ENCODE measurements at regions not wholly inside any gene's neighbourhood (a gene's known extent, or its start where the extent isn't known, plus 50 kb on each side); places are given as distances from the start of the nearest gene placed in this dataset.
"Not testable (repeated sequence)": the region's sequence is repeated elsewhere in the genome, so short reads cannot be mapped to it uniquely, and the experiment has no call there.

- DNase-seq (ENCODE audit: low read depth in 2 of 2): no peak
Measured at GRCh38 chr13:90447734-90448101, 899.8 kb upstream of the MIR17HG start.

- no peak for DNase-seq (ENCODE audit: low read depth in 2 of 2)
Measured at GRCh38 chr13:90448466-90449037, 898.9 kb upstream of the MIR17HG start.

DNA sequence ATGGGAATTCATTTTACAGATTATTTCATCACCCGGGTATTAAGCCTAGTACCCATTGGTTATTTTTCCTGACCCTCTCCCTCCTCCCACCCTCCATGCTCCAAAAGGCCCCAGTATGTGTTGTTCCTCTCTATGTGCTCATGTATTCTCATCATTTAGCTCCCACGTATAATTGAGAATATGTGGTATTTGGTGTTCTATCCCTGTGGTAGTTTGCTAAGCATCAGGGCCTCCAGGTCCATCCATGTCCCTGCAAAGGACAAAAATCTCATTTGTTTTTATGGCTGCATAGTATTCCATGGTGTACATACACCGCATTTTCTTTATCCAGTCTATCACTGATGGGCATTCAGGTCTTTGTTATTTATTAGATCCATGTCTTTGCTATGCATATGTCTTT lies 894.1 kb upstream of the MIR17HG start:
- DNase-seq (ENCODE audit: low read depth in 2 of 2): no peak

DNA sequence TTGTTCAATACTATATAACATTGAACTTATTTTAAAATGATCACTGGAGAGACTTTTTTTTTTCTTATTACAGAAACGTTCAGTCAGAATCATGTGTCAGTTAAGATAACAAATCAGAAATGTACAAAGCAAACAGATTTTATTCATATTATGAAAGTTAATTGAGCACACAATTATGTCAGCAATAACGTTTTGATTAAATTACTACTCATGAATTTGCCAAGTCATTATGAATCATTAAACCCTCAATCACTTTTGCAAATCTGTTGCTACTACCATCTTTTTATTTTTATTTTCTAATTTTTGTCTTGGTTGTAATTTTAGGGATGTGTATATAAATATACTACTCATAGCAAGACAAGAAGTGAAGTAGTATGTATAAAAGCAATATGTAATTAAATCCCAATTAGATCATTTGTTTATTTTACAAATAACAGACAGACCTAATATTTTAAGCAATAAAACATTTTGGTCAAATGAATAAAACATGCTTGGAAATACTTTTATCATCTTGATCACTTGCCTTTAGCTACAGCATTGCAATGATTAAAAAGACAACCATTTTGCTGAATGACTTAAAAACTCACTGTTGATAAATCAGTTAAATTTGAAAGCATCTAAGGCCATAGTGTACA lies 893.4 kb upstream of the MIR17HG start:
- DNase-seq (ENCODE audit: low read depth in 2 of 2): no peak

GRCh38 chr13:90455067-90455466 lies 892.4 kb upstream of the MIR17HG start:
- no peak for DNase-seq (ENCODE audit: low read depth in 2 of 2)

DNA sequence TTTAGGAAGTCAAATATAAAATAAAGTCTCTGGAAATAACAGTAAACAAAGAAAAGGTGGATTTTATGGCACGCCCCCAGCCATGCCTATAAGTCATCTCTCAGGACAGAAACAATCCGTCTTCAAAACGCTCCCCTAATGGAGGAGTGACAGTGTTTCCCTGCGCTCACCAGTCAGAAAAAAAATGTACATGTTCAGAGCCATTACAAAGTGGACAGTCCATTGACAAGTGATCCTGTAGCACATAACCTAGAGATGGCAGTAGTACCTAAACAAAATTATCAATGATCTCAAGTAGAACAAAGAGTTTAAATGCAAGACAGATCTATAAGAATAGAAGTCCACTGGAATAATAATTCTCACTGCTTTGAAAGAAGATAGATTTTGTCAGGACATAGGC lies 891.7 kb upstream of the MIR17HG start:
- DNase-seq (ENCODE audit: low read depth in 2 of 2): no peak

GRCh38 chr13:90461398-90461797 lies 886.1 kb upstream of the MIR17HG start:
- DNase-seq (ENCODE audit: low read depth in 2 of 2): no peak

DNA sequence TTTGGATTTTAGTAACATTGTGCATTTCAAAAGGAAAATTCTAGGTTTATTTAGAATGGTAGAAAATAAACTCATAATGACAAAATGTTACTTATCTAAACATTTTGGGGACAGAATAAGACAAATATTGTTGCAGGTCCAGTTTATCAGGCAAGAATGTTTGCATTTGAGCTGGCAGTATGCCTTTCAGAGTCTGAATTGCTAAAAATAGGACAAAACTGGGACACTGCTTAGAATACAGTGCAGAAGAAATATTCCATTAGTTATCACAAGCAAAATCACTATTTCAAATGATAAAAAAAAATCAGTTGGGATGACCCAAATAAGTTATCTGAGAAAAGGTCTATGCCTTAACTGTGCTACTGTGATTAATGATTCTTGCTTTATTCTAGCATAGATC lies 870.3 kb upstream of the MIR17HG start:
- no peak for DNase-seq (ENCODE audit: low read depth in 2 of 2)

DNA sequence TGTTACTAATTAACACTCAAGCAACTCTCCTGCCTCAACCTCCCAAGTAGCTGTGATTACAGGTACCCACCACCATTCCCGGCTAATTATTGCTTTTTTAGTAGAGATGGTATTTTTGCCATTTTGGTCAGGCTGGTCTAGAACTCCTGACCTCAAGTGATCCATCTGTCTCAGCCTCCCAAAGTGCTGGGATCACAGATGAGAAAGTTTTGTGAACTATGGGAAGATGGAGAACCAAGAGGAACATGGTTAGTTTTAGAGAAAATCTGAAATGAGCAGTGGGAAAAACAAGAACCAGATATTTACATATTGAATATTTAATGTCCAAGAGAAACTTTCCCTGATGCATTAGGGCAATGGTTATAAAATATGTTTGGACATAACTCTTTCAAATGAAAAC lies 863.6 kb upstream of the MIR17HG start:
- no peak for DNase-seq (ENCODE audit: low read depth in 2 of 2)

DNA sequence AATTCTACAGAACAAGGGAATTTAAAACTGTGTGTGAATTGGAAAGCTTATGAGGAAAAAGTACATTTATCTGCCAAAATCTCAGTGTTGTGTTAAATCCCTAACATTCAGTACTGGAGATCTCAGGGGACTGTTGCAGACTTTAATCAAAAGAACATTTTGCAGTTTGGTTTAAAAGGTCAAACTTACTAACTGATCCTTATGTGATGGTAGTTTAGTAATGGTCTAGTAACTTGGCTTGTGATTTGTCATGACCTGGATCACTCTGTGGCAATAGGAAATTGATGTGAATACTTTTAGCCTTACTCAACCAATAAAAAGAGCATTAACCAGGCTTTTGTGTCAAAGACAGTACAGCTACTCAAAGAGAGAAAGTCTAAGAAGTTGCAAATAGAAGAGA lies 862.1 kb upstream of the MIR17HG start:
- no peak for DNase-seq (ENCODE audit: low read depth in 2 of 2)

DNA sequence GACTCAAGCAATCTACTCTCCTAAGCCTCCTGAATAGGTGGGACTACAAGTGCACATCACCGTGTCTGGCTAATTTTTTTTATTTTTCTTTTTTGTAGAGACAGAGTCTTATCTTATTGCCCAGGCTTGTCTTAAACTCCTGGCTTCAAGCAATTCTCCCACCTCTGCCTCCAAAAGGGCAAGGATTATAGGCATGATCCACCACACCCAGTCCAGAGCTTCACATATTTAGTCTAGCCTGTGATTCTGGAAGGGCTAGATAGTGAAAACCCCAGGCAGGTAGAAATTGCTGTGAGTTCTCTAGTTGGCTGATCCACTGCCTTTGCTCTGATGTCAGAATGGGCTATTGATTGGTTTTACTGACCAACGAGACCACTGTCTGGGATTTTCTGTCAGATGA lies 854.6 kb upstream of the MIR17HG start:
- no peak for DNase-seq (ENCODE audit: low read depth in 2 of 2)

GRCh38 chr13:90493667-90494066 lies 853.8 kb upstream of the MIR17HG start:
- no peak for DNase-seq (ENCODE audit: low read depth in 2 of 2)

- not testable (repeated sequence) for DNase-seq (ENCODE audit: low read depth in 2 of 2)
Measured at GRCh38 chr13:90494849-90495248, 852.6 kb upstream of the MIR17HG start.

GRCh38 chr13:90498096-90498495 lies 849.4 kb upstream of the MIR17HG start:
- DNase-seq (ENCODE audit: low read depth in 2 of 2): no peak

DNA sequence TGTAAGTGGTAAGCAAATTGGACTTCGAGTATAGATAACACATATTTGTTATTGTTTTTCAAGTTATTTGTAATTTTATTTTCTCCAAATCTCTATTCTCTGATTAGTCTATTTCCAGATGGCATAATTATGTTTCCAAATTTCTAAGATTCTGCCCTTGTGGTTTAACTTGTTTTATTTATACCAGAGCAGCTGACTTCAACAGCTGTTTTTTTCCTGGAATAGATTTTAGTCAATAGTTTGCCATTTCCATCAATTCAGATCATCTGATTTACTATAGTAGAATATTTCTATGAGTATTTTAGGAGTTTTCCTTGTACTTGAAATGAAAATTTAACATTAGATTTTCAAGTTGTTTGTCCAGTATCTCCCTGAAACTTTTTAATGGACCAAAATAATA lies 848.7 kb upstream of the MIR17HG start:
- no peak for DNase-seq (ENCODE audit: low read depth in 2 of 2)

DNA sequence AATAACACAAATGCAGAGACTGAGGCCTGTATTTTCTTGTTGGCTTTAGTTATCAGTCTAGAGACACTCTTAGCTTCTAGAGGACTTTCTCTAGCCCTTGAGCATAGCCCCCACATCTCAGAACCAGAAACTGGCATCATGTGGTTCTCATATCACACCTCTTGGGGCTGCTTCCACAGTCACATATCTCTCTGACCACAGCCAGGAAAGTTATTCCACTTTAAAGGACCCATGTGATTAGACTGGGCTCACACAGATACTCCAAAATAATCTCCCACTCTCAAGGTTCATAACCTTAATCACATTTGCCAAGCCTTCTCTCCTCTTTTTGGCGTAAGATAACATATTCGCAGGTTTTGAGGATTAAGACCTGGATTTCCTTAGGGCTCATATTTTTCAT lies 846.9 kb upstream of the MIR17HG start:
- no peak for DNase-seq (ENCODE audit: low read depth in 2 of 2)

DNA sequence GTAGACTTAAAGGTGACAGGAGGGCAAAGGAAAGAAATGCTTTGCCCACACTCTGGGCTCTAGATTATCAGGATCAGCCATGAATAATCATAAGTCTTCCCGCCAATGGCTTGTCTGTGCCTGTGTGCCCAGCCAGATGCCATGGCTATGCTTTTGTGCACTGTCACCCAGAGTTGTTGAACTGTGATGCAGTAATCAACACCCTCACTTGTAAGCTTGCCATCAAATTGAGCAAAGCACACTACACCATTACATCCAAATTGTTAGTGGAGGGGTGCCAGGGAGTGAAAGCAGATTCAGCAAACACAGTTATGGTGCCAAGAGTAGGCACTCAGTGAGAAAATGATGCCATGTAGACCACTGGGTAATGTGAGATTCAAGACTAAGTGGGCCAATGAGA lies 845.3 kb upstream of the MIR17HG start:
- DNase-seq (ENCODE audit: low read depth in 2 of 2): no peak

- DNase-seq (ENCODE audit: low read depth in 2 of 2): no peak
Measured at GRCh38 chr13:90502762-90503161, 844.7 kb upstream of the MIR17HG start.

DNA sequence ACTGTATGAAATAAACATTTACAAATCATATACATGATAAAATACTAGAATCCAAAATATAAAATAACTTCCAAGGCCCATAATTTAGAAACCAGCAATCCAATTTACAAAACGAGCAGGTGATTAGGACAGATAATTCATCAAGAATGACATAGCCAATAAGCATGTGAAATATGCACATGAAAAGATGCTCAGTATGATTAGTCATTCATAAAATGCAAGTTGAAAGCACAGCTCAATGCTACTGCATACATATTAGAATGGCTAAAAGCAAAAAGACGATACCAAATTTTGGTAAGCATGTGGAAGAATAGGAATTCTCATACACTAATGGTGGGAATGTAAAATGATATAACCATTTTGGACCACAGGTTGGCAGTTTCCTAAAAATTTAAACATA lies 837.2 kb upstream of the MIR17HG start:
- DNase-seq (ENCODE audit: low read depth in 2 of 2): no peak

GRCh38 chr13:90511903-90512302 lies 835.6 kb upstream of the MIR17HG start:
- no peak for DNase-seq (ENCODE audit: low read depth in 2 of 2)

DNA sequence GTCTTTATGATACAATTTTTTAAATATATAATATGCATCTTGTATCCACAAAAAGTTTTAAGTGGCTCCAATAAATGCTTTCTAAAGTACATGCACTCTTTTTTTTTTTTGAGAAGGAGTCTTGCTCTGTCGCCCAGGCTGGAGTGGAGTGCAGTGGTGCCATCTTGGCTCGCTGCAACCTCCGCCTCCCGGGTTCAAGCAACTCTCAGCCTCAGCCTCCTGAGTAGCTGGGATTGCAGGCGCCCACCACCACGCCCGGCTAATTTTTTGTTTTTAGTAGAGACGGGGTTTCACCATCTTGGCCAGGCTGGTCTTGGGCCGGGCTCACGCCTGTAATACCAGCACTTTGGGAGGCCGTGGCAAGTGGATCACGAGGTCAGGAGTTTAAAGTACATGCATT lies 832.8 kb upstream of the MIR17HG start:
- not testable (repeated sequence) for DNase-seq (ENCODE audit: low read depth in 2 of 2)

- DNase-seq (ENCODE audit: low read depth in 2 of 2): no peak
Measured at GRCh38 chr13:90518417-90518816, 829.1 kb upstream of the MIR17HG start.

- no peak for DNase-seq (ENCODE audit: low read depth in 2 of 2)
Measured at GRCh38 chr13:90519157-90519556, 828.3 kb upstream of the MIR17HG start.

DNA sequence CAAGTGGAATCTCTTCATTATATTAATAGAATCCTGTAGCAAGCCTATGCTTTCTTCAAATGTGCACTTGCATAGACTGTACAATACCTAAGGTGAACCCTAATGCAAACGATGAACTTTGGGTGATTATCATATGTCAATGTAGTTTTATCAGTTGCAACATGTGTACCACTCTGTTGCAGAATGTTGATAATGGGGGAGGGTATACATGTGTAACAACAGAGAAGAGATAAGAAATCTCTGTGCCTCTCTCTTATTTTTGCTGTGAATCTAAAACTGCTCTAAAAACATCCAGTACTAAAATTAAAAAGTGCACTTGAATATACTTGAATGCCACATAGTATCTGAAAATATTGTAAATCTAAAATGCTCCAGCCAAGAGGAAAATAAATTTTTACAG lies 820.8 kb upstream of the MIR17HG start:
- DNase-seq (ENCODE audit: low read depth in 2 of 2): no peak
